HFFc6 (cell line): ENCODE measurements at regions not wholly inside any gene's neighbourhood (a gene's known extent, or its start where the extent isn't known, plus 50 kb on each side); places are given as distances from the start of the nearest gene placed in this dataset.
"Not testable (repeated sequence)": the region's sequence is repeated elsewhere in the genome, so short reads cannot be mapped to it uniquely, and the experiment has no call there.

Experiments used
- DNase-seq: peaks from one replicate; pipeline ENCODE4 v3.0.0-alpha.2; 2018
- H3K27ac Mint-ChIP-seq: 2 replicates; pipeline ENCODE4 v1.8.0; 2020; ENCODE audit warnings: mild to moderate bottlenecking, mixed read lengths
- H3K27me3 Mint-ChIP-seq: 2 replicates; pipeline ENCODE4 v1.8.0; 2021; ENCODE audit warnings: mild to moderate bottlenecking, moderate library complexity, mixed read lengths; ENCODE audit not compliant: insufficient read depth
- H3K36me3 Mint-ChIP-seq: 2 replicates; pipeline ENCODE4 v1.8.0; 2021; ENCODE audit warnings: low read depth, mixed read lengths
- H3K4me1 Mint-ChIP-seq: 2 replicates; pipeline ENCODE4 v1.8.0; 2020; ENCODE audit warnings: low read depth, mixed read lengths
- H3K4me3 Mint-ChIP-seq: 2 replicates; pipeline ENCODE4 v1.8.0; 2020; ENCODE audit warnings: mild to moderate bottlenecking, moderate library complexity, mixed read lengths
- H3K9me3 Mint-ChIP-seq: 2 replicates; pipeline ENCODE4 v1.8.0; 2020; ENCODE audit warnings: mild to moderate bottlenecking, mixed read lengths
- CTCF ChIP-seq: fragments of 200-600 bp; sonication (generic); IDR thresholded peaks from 2 replicates; pipeline ENCODE4 v1.5.0; 2021; ENCODE audit warnings: antibody characterized with exemption, mild to moderate bottlenecking

DNA sequence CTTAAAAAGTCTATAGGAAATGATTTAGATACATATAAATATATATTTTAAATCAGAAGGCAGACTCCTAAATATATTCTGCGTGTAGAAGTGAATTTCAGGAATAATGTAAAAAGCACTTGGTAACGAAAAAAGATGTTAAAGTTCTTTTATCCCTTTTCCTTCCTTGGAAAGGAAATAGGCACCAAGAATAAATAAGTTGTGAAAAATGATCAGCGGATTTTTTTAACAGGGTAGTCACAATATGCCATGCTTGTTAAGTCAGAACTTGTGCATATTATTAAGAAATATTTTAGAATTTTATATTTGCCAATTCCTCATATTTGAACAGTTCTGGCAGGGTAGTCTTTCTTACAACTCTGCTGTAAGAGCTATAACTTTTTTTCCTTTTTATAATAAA, 173.8 kb downstream of the CD83 start:
- no peak for DNase-seq
- no peaks in the 10 kb centered on the region for H3K36me3 Mint-ChIP-seq
- no peak for TF ChIP-seq CTCF

DNA sequence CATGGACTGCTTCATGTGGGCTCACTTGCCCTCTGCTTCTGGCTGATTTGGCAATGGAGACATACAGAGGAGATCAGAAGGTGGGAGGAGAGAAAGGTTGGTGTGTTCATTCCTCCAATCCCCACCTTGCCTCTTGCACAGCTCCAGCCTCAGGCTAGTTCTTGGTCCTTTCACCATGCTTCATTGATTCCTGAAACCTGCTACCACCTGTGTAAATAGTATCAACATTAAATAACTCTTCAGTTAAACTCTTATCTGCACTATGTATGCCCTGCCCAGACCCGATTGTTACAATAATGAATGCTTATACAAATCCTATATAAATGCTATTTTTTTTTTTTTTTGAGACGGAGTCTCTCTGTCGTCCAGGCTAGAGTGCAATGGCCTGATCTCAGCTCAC, 174.5 kb downstream of the CD83 start:
- Mint-ChIP-seq H3K36me3 (no peaks in the 10 kb centered on the region), H3K4me1 (peaks cover 2% of the 10 kb centered on the region)

More for the DNA sequence above, 173.8 kb downstream of the CD83 start:
- Mint-ChIP-seq H3K9me3 (no peaks in the 10 kb centered on the region), H3K27me3 (peaks cover 7% of the 10 kb centered on the region; the same call in 1 of the 2 replicates), H3K4me1 (peaks cover 10% of the 10 kb centered on the region), H3K27ac (no peak overlapping the region), H3K4me3 (no peak overlapping the region)

DNA sequence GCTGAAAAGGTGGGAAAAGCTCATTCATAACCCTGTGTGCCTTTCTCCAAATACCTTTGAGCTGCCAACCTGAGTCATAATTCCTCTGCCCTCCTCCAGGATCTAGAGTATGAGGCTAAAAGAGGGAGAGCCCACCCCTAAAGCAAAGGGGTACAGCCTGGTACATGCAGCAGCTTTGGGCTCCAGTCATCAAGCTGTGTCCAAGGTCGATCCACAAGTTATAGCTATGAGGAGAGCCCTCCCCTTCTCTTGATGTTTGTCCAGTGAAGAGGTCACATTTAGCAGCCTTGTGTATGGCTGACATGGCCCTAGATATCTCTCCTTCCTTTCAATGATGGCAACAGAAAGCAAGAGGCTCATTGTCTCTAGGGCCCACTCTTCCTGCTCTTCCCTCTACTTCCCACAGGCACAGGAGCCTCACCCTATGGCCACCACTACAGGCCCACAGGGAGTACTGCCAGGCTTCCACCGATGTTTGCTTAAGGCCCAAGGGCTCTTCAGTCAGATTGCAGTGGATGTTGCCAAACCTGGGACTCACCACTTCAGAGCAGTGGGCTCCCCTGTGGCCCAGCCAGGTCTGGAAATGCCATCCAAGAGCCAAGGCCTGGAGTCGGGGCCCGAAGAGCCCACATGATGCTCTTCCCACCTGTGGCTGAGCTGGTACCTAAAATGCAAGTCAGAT, 176.8 kb downstream of the CD83 start:
- no peaks in the 10 kb centered on the region for H3K36me3 Mint-ChIP-seq
- H3K27ac Mint-ChIP-seq, result no peak overlapping the region
- TF ChIP-seq CTCF, result no peak
- no peaks in the 10 kb centered on the region for H3K4me1 Mint-ChIP-seq
- H3K4me3 Mint-ChIP-seq, result no peak overlapping the region
- no peaks in the 10 kb centered on the region for H3K9me3 Mint-ChIP-seq
- DNase-seq, result no peak
- H3K27me3 Mint-ChIP-seq, result peaks cover 8% of the 10 kb centered on the region

More for the DNA sequence above, 174.5 kb downstream of the CD83 start:
- Mint-ChIP-seq H3K9me3 (no peaks in the 10 kb centered on the region), H3K27ac (no peak overlapping the region), H3K4me3 (no peak overlapping the region), H3K27me3 (peaks cover 8% of the 10 kb centered on the region)
- no peak for DNase-seq
- TF ChIP-seq CTCF, result no peak

DNA sequence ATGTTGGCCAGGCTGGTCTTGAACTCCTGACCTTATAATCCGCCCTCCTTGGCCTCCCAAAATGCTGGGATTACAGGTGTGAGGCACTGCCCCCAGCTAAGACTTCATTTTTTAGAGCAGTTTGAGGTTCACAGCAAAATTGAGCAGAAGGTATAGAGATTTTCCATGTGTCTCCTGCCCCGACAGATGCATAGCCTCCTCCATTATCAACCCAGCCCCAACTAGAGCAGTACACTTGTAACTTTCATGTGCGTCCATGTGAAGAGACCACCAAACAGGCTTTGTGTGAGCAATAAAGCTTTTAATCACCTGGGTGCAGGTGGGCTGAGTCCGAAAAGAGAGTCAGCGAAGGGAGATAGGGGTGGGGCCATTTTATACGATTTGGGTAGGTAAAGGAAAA, 179.1 kb downstream of the CD83 start:
- H3K27me3 Mint-ChIP-seq, H3K27ac Mint-ChIP-seq, DNase-seq, H3K4me3 Mint-ChIP-seq, H3K9me3 Mint-ChIP-seq, H3K4me1 Mint-ChIP-seq, H3K36me3 Mint-ChIP-seq: not testable (repeated sequence)

- H3K27me3 Mint-ChIP-seq, H3K27ac Mint-ChIP-seq, H3K9me3 Mint-ChIP-seq, H3K4me1 Mint-ChIP-seq, DNase-seq, H3K4me3 Mint-ChIP-seq, H3K36me3 Mint-ChIP-seq: not testable (repeated sequence)
These were observed 179.5 kb downstream of the CD83 start for GRCh38 chr6:14297118-14297517.

DNA sequence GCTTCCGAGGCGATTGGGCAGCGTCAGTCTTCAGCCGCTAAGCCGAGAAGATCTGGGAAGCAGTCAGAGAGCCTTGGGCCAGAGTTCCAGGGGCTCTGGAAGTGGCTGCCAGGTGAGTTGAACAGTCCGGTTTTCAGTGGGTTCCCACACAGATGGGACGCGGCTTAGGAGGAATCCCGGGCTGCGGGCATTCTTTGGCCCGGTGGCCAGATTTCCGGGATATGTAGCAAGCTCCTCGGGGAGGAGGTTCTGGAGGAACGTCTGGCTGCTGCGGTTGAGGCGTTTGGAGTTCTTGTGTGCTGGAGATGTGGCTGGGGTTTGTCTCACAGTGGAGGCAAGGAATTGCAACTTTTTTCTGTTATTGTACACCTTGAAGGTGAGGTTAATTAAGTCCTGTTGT, 182.6 kb downstream of the CD83 start:
- H3K27me3 Mint-ChIP-seq, result peaks cover 15% of the 10 kb centered on the region
- not testable (repeated sequence) for H3K9me3 Mint-ChIP-seq, H3K27ac Mint-ChIP-seq, H3K4me3 Mint-ChIP-seq, DNase-seq, H3K36me3 Mint-ChIP-seq, H3K4me1 Mint-ChIP-seq

DNA sequence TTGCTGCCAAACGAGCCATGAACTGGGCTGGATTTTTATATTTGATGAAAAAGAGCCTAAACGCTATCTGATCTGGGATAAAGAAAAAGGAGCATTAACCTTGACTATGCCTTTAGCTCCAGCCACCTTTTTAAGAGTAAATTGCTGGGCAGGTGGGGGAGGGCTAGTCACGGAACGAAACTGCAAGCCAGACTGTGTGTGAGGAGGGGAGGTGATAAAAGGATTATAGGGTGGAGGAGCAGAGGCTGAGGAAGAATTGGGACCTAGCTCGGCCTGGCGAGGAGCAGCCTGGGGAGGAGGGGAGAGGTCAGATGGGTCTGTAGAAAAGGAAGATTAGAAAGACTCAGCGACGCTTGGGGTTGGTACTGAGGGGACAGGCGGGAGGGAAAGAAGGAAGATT, 183.1 kb downstream of the CD83 start:
- not testable (repeated sequence) for DNase-seq, H3K4me3 Mint-ChIP-seq, H3K36me3 Mint-ChIP-seq, H3K4me1 Mint-ChIP-seq, H3K27ac Mint-ChIP-seq, H3K9me3 Mint-ChIP-seq
- peaks cover 15% of the 10 kb centered on the region for H3K27me3 Mint-ChIP-seq

DNA sequence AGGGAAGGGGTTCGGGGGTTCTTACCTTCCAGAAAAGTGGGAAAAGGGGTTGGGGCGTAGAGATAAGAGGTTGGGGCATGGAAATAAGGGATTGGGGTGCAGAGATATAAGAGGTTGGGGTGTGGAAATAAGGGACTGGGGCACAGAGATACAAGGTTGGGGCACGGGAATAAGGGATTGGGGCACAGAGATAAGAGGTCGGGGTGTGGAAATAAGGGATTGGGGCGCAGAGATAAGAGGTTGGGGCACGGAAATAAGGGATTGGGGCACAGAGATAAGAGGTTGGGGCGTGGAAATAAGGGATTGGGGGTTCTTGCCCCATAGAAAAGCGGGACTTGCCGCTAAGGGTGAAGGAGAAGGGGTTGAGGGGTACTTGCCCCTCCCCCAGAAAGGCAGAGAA, 183.9 kb downstream of the CD83 start:
- not testable (repeated sequence) for DNase-seq, H3K27ac Mint-ChIP-seq, H3K4me3 Mint-ChIP-seq, H3K27me3 Mint-ChIP-seq, H3K9me3 Mint-ChIP-seq, H3K4me1 Mint-ChIP-seq, H3K36me3 Mint-ChIP-seq
